ENCODE measurements at regions not wholly inside any gene's neighbourhood (a gene's known extent, or its start where the extent isn't known, plus 50 kb on each side); places are given as distances from the start of the nearest gene placed in this dataset.

- H4K20me1 ChIP-seq (ENCODE audit: insufficient read depth): no peaks in the 10 kb centered on the region
- no peak overlapping the region for H3K4me3 ChIP-seq
- H3K4me2 ChIP-seq: no peak overlapping the region
- ChIA-PET CTCF (no interaction called here), POLR2A (ENCODE audit: unreplicated experiment) (no interaction called here)
- no peak overlapping the region for H3K27ac ChIP-seq
- no peaks in the 10 kb centered on the region for H3K36me3 ChIP-seq (ENCODE audit: low read depth)
- TF ChIP-seq EZH2 (IDR thresholded peaks at IDR 0.05; ENCODE audit: low read depth) (no peak), CTCF (conservative IDR thresholded peaks at IDR 0.05) (no peak)
- no peaks in the 10 kb centered on the region for H3K79me2 ChIP-seq (ENCODE audit: low read depth)
- BruUV-seq (replicated peaks): no TSS peak
- intact Hi-C loops (cut with micrococcal nuclease; ENCODE audit: unreplicated experiment): no loop called here
- DNase-seq: no peak
- H2AFZ ChIP-seq: no peak overlapping the region
- no peaks in the 10 kb centered on the region for H3K4me1 ChIP-seq (replicated peaks; ENCODE audit: insufficient read depth)
- H3K9me2 ChIP-seq (ENCODE audit: insufficient read depth): no peaks in the 10 kb centered on the region
- H3K27me3 ChIP-seq (ENCODE audit: insufficient read depth, low read depth): no peaks in the 10 kb centered on the region
- H3F3A ChIP-seq (ENCODE audit: insufficient read depth, low read depth): no peaks in the 10 kb centered on the region
- H3K9me3 ChIP-seq (ENCODE audit: insufficient read depth, low read depth): no peaks in the 10 kb centered on the region
These were observed 169.8 kb upstream of the JADE1 start for GRCh38 chr4:128639541-128640270.

- Histone ChIP-seq H3K4me1 (replicated peaks; ENCODE audit: insufficient read depth) (peaks cover 6% of the 10 kb centered on the region; the same call in 1 of the 2 replicates), H3K9me2 (ENCODE audit: insufficient read depth) (no peaks in the 10 kb centered on the region), H4K20me1 (ENCODE audit: insufficient read depth) (no peaks in the 10 kb centered on the region), H3K79me2 (ENCODE audit: low read depth) (no peaks in the 10 kb centered on the region), H3K27ac (no peak overlapping the region), H3F3A (ENCODE audit: insufficient read depth, low read depth) (no peaks in the 10 kb centered on the region), H3K27me3 (ENCODE audit: insufficient read depth, low read depth) (no peaks in the 10 kb centered on the region), H3K36me3 (ENCODE audit: low read depth) (no peaks in the 10 kb centered on the region), H3K4me3 (no peak overlapping the region), H2AFZ (no peak overlapping the region), H3K4me2 (no peak overlapping the region), H3K9me3 (ENCODE audit: insufficient read depth, low read depth) (no peaks in the 10 kb centered on the region)
- no TSS peak for BruUV-seq (replicated peaks)
- DNase-seq: no peak
- ChIA-PET POLR2A (ENCODE audit: unreplicated experiment) (no interaction called here), CTCF (no interaction called here)
- no peak for TF ChIP-seq EZH2 (IDR thresholded peaks at IDR 0.05; ENCODE audit: low read depth)
- no peak for TF ChIP-seq CTCF (conservative IDR thresholded peaks at IDR 0.05)
- intact Hi-C loops (cut with micrococcal nuclease; ENCODE audit: unreplicated experiment): no loop called here
These were observed 172.6 kb upstream of the JADE1 start for GRCh38 chr4:128636906-128637305.

- no peak overlapping the region for H3K4me2 ChIP-seq
These were observed 173.4 kb upstream of the JADE1 start for GRCh38 chr4:128635955-128636560.

More at GRCh38 chr4:128635955-128636560, 173.4 kb upstream of the JADE1 start:
- intact Hi-C loops (cut with micrococcal nuclease; ENCODE audit: unreplicated experiment): no loop called here
- H3K9me2 ChIP-seq (ENCODE audit: insufficient read depth): no peaks in the 10 kb centered on the region
- peaks cover 6% of the 10 kb centered on the region; the same call in 1 of the 2 replicates for H3K4me1 ChIP-seq (replicated peaks; ENCODE audit: insufficient read depth)
- H4K20me1 ChIP-seq (ENCODE audit: insufficient read depth): no peaks in the 10 kb centered on the region
- H3K4me3 ChIP-seq: no peak overlapping the region
- no peak for DNase-seq
- no peaks in the 10 kb centered on the region for H3K9me3 ChIP-seq (ENCODE audit: insufficient read depth, low read depth)
- ChIA-PET CTCF (interaction anchor here (0.6 kb wide), 1 partner anchor 118 kb away, joined by 3 read pairs; no protein-coding TSS in a partner anchor), POLR2A (ENCODE audit: unreplicated experiment) (no interaction called here)
- H3K36me3 ChIP-seq (ENCODE audit: low read depth): no peaks in the 10 kb centered on the region
- no TSS peak for BruUV-seq (replicated peaks)
- no peak overlapping the region for H3K27ac ChIP-seq
- H3F3A ChIP-seq (ENCODE audit: insufficient read depth, low read depth): no peaks in the 10 kb centered on the region
- H2AFZ ChIP-seq: no peak overlapping the region
- no peak for TF ChIP-seq EZH2 (IDR thresholded peaks at IDR 0.05; ENCODE audit: low read depth)
- TF ChIP-seq CTCF (conservative IDR thresholded peaks at IDR 0.05): no peak
- H3K27me3 ChIP-seq (ENCODE audit: insufficient read depth, low read depth): no peaks in the 10 kb centered on the region
- no peaks in the 10 kb centered on the region for H3K79me2 ChIP-seq (ENCODE audit: low read depth)
